ENCODE measurements at regions not wholly inside any gene's neighbourhood (a gene's known extent, or its start where the extent isn't known, plus 50 kb on each side); places are given as distances from the start of the nearest gene placed in this dataset.
"Not testable (repeated sequence)": the region's sequence is repeated elsewhere in the genome, so short reads cannot be mapped to it uniquely, and the experiment has no call there.

GRCh38 chrX:137646472-137646871 lies 80.5 kb downstream of the ZIC3 start:
- no peak for FAIRE-seq

GRCh38 chrX:137651647-137652046 lies 85.7 kb downstream of the ZIC3 start:
- no peak for FAIRE-seq

- no peak for FAIRE-seq
These were observed 86.2 kb downstream of the ZIC3 start for GRCh38 chrX:137652086-137652485.

- FAIRE-seq: no peak
These were observed 88.6 kb downstream of the ZIC3 start for GRCh38 chrX:137654481-137654880.

GRCh38 chrX:137667776-137668175 lies 101.8 kb downstream of the ZIC3 start:
- no peak for FAIRE-seq

GRCh38 chrX:137684591-137684990 lies 118.7 kb downstream of the ZIC3 start:
- no peak for FAIRE-seq

- FAIRE-seq: no peak
These were observed 129.5 kb downstream of the ZIC3 start for GRCh38 chrX:137695417-137695816.

- no peak for FAIRE-seq
These were observed 141.4 kb downstream of the ZIC3 start for GRCh38 chrX:137707348-137707747.

GRCh38 chrX:137742846-137743245 lies 176.9 kb downstream of the ZIC3 start:
- no peak for FAIRE-seq

GRCh38 chrX:137743414-137743813 lies 177.5 kb downstream of the ZIC3 start:
- no peak for FAIRE-seq

- FAIRE-seq: no peak
These were observed 180.4 kb downstream of the ZIC3 start for GRCh38 chrX:137746289-137746688.

GRCh38 chrX:137747244-137748043 lies 181.5 kb downstream of the ZIC3 start:
- no peak for FAIRE-seq

GRCh38 chrX:137748827-137749226 lies 182.9 kb downstream of the ZIC3 start:
- FAIRE-seq: no peak

GRCh38 chrX:137749246-137749645 lies 183.3 kb downstream of the ZIC3 start:
- FAIRE-seq: no peak

GRCh38 chrX:137771537-137771936 lies 205.6 kb downstream of the ZIC3 start:
- FAIRE-seq: no peak

- FAIRE-seq: no peak
These were observed 226.3 kb downstream of the ZIC3 start for GRCh38 chrX:137792214-137792613.

GRCh38 chrX:137797926-137798325 lies 232.0 kb downstream of the ZIC3 start:
- FAIRE-seq: not testable (repeated sequence)

GRCh38 chrX:137823257-137823656 lies 257.3 kb downstream of the ZIC3 start:
- no peak for FAIRE-seq

GRCh38 chrX:137847376-137847775 lies 281.4 kb downstream of the ZIC3 start:
- no peak for FAIRE-seq

- FAIRE-seq: no peak
These were observed 282.5 kb downstream of the ZIC3 start for GRCh38 chrX:137848266-137848905.

GRCh38 chrX:137852502-137852901 lies 286.6 kb downstream of the ZIC3 start:
- FAIRE-seq: no peak

- FAIRE-seq: no peak
These were observed 289.6 kb downstream of the ZIC3 start for GRCh38 chrX:137855490-137855889.

GRCh38 chrX:137858106-137858505 lies 292.2 kb downstream of the ZIC3 start:
- no peak for FAIRE-seq

- FAIRE-seq: no peak
These were observed 312.5 kb downstream of the ZIC3 start for GRCh38 chrX:137878401-137878800.

- no peak for FAIRE-seq
These were observed 317.0 kb downstream of the ZIC3 start for GRCh38 chrX:137882960-137883359.

Measured in TTC549 (cell line).